ENCODE measurements at regions not wholly inside any gene's neighbourhood (a gene's known extent, or its start where the extent isn't known, plus 50 kb on each side); places are given as distances from the start of the nearest gene placed in this dataset.

DNA sequence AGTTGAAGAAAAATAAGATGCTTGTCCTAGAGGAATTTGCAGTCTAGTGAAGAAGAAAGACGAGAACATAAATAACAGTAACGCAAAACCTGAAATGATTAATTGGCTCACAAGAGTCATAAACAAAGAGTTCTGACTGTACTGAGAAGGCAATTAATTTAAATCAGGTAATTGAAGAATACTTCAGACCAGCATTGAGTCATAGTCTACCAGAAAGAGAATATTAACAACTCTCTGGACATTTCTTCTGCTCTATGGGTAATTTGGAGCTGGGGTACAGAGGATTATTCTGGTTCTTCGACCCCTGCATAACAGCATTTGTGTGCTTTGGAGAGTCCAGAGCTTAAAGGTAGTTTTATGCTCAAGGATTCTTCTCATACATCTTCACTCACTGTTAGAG lies 390.3 kb upstream of the DCN start:
- Histone ChIP-seq H3K27ac (no peak overlapping the region), H3K4me1 (replicated peaks; ENCODE audit: insufficient read depth) (0 out of 2 replicates have a peak, but pooled peaks cover 4% of the 10 kb centered on the region), H3K36me3 (ENCODE audit: low read depth) (no peaks in the 10 kb centered on the region), H2AFZ (no peak overlapping the region), H3K9me3 (ENCODE audit: insufficient read depth, low read depth) (no peaks in the 10 kb centered on the region), H3K79me2 (ENCODE audit: low read depth) (no peaks in the 10 kb centered on the region), H3K9me2 (ENCODE audit: insufficient read depth) (no peaks in the 10 kb centered on the region), H3K27me3 (ENCODE audit: insufficient read depth, low read depth) (no peaks in the 10 kb centered on the region), H3K4me3 (no peak overlapping the region), H4K20me1 (ENCODE audit: insufficient read depth) (no peaks in the 10 kb centered on the region), H3K4me2 (no peak overlapping the region), H3F3A (ENCODE audit: insufficient read depth, low read depth) (no peaks in the 10 kb centered on the region)
- POLR2A ChIA-PET (ENCODE audit: unreplicated experiment), result interaction anchor here (0.7 kb wide), 1 partner anchor 573 kb away, joined by 4 read pairs; the partner anchor contains the start of gene BTG1
- BruUV-seq (replicated peaks), result no TSS peak
- DNase-seq, result no peak
- TF ChIP-seq EZH2 (IDR thresholded peaks at IDR 0.05; ENCODE audit: low read depth) (no peak), CTCF (conservative IDR thresholded peaks at IDR 0.05) (no peak)
- CTCF ChIA-PET, result no interaction called here
- intact Hi-C loops (cut with micrococcal nuclease; ENCODE audit: unreplicated experiment), result loop anchor here (10.0 kb wide), 1 partner anchor 572 kb away; the partner anchor contains the start of gene BTG1

DNA sequence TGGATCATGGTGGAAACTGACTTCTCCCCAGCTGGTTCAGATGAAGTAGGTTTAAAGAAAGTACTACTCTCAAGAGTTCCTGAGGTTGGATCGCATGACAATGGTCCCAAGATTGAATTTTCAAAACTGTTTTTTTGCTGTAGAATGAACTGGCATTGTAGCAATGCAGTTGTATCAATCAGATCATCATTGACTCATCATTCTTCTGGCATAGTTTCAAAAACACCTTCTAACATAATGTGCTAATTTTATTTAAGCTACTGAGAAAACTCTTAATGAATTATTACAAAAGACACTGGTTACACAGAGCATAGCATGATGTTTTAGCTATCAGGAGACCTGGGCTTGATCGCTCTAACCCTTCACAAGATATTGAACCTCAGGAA lies 384.5 kb upstream of the DCN start:
- DNase-seq, result no peak
- Histone ChIP-seq H3F3A (ENCODE audit: insufficient read depth, low read depth) (no peaks in the 10 kb centered on the region), H4K20me1 (ENCODE audit: insufficient read depth) (no peaks in the 10 kb centered on the region), H3K4me3 (no peak overlapping the region), H3K36me3 (ENCODE audit: low read depth) (no peaks in the 10 kb centered on the region), H3K9me2 (ENCODE audit: insufficient read depth) (no peaks in the 10 kb centered on the region), H3K4me1 (replicated peaks; ENCODE audit: insufficient read depth) (no peaks in the 10 kb centered on the region), H3K27ac (no peak overlapping the region), H3K27me3 (ENCODE audit: insufficient read depth, low read depth) (no peaks in the 10 kb centered on the region), H3K4me2 (no peak overlapping the region), H3K9me3 (ENCODE audit: insufficient read depth, low read depth) (no peaks in the 10 kb centered on the region), H2AFZ (no peak overlapping the region), H3K79me2 (ENCODE audit: low read depth) (no peaks in the 10 kb centered on the region)
- no TSS peak for BruUV-seq (replicated peaks)
- TF ChIP-seq EZH2 (IDR thresholded peaks at IDR 0.05; ENCODE audit: low read depth) (no peak), CTCF (conservative IDR thresholded peaks at IDR 0.05) (no peak)
- POLR2A ChIA-PET (ENCODE audit: unreplicated experiment), result no interaction called here
- CTCF ChIA-PET, result no interaction called here
- intact Hi-C loops (cut with micrococcal nuclease; ENCODE audit: unreplicated experiment), result no loop called here

DNA sequence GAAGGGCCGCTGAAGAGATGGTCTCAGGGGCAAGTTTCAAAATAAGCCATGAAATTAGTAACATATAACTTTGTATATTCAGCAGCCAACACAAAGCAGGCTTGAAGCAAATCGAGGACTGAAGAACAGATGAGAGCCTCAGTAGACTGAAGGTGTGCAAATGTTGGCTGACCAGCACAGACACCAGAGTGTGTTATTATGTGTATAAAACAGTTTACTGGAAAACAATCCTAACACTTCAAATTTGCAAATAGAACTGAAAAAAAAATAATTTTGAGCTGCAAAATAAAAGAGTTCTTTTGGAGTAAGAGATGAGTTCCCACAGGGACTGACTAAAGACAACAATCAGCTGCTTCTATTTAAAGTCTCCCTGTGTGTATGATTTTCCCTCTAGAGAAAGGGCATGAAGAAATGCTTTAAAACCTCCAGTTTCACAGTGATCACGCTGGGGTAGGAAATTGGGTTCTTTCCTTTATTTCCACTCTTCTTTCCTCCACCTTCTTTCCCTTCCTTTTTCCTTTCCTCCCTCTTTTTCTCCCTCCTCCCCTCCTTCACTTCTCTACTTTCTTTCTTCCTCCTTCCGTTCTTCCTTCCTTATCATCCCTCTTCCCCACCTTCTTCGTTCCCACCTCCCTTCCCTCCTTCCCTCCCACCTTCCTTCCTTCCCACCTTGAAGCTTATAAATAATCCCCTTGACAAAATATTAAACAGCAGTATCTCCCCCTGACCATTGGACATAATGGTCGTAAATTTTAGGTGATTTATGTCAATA lies 383.9 kb upstream of the DCN start:
- POLR2A ChIA-PET (ENCODE audit: unreplicated experiment), result no interaction called here
- no peaks in the 10 kb centered on the region for H4K20me1 ChIP-seq (ENCODE audit: insufficient read depth)
- no peaks in the 10 kb centered on the region for H3K9me2 ChIP-seq (ENCODE audit: insufficient read depth)
- no peaks in the 10 kb centered on the region for H3K27me3 ChIP-seq (ENCODE audit: insufficient read depth, low read depth)
- no peaks in the 10 kb centered on the region for H3K4me1 ChIP-seq (replicated peaks; ENCODE audit: insufficient read depth)
- no peaks in the 10 kb centered on the region for H3F3A ChIP-seq (ENCODE audit: insufficient read depth, low read depth)
- H3K4me3 ChIP-seq, result no peak overlapping the region
- H3K9me3 ChIP-seq (ENCODE audit: insufficient read depth, low read depth), result no peaks in the 10 kb centered on the region
- no peak overlapping the region for H3K4me2 ChIP-seq
- BruUV-seq (replicated peaks), result no TSS peak
- intact Hi-C loops (cut with micrococcal nuclease; ENCODE audit: unreplicated experiment), result no loop called here
- TF ChIP-seq CTCF (conservative IDR thresholded peaks at IDR 0.05) (no peak), EZH2 (IDR thresholded peaks at IDR 0.05; ENCODE audit: low read depth) (no peak)
- H2AFZ ChIP-seq, result no peak overlapping the region
- DNase-seq, result no peak
- no peaks in the 10 kb centered on the region for H3K79me2 ChIP-seq (ENCODE audit: low read depth)
- H3K27ac ChIP-seq, result no peak overlapping the region
- CTCF ChIA-PET, result no interaction called here
- no peaks in the 10 kb centered on the region for H3K36me3 ChIP-seq (ENCODE audit: low read depth)

Measured in PC-9 (cell line).